Stimulated activated CD8-positive, alpha-beta memory T cell treated with anti-CD3 and anti-CD28 coated beads, Interleukin-4, amount 100 ng/mL, for 48 hours (primary cell): ENCODE measurements at regions not wholly inside any gene's neighbourhood (a gene's known extent, or its start where the extent isn't known, plus 50 kb on each side); places are given as distances from the start of the nearest gene placed in this dataset.

Experiments used
- DNase-seq: peaks from one replicate; pipeline ENCODE4 v3.0.0-alpha.2; 2020

GRCh38 chr16:56140645-56141044, 50.6 kb upstream of the GNAO1 start:
- DNase-seq: no peak

- no peak for DNase-seq
These were observed 54.0 kb upstream of the GNAO1 start for GRCh38 chr16:56137269-56137668.

- no peak for DNase-seq
These were observed 55.0 kb upstream of the GNAO1 start for GRCh38 chr16:56136256-56136655.

GRCh38 chr16:56134790-56135189, 56.5 kb upstream of the GNAO1 start:
- no peak for DNase-seq

GRCh38 chr16:56125922-56126321, 65.4 kb upstream of the GNAO1 start:
- no peak for DNase-seq

- DNase-seq: no peak
These were observed 69.0 kb upstream of the GNAO1 start for GRCh38 chr16:56122251-56122650.

GRCh38 chr16:56121156-56121500, 70.2 kb upstream of the GNAO1 start:
- DNase-seq: no peak

GRCh38 chr16:56120447-56121155, 70.7 kb upstream of the GNAO1 start:
- DNase-seq: no peak

- DNase-seq: no peak
These were observed 72.2 kb upstream of the GNAO1 start for GRCh38 chr16:56119133-56119532.

GRCh38 chr16:56116577-56116964, 74.7 kb upstream of the GNAO1 start:
- DNase-seq: no peak

- no peak for DNase-seq
These were observed 75.3 kb upstream of the GNAO1 start for GRCh38 chr16:56115817-56116576.

- no peak for DNase-seq
These were observed 78.1 kb upstream of the GNAO1 start for GRCh38 chr16:56113223-56113622.

- no peak for DNase-seq
These were observed 80.2 kb upstream of the GNAO1 start for GRCh38 chr16:56111100-56111499.

GRCh38 chr16:56109994-56110393, 81.3 kb upstream of the GNAO1 start:
- DNase-seq: no peak

GRCh38 chr16:56109205-56109604, 82.1 kb upstream of the GNAO1 start:
- no peak for DNase-seq

GRCh38 chr16:56108724-56109123, 82.6 kb upstream of the GNAO1 start:
- no peak for DNase-seq

- DNase-seq: no peak
These were observed 83.2 kb upstream of the GNAO1 start for GRCh38 chr16:56108056-56108471.

GRCh38 chr16:56106527-56106926, 84.8 kb upstream of the GNAO1 start:
- DNase-seq: no peak

GRCh38 chr16:56102906-56103305, 88.4 kb upstream of the GNAO1 start:
- DNase-seq: no peak

- DNase-seq: no peak
These were observed 89.1 kb upstream of the GNAO1 start for GRCh38 chr16:56102183-56102686.

- no peak for DNase-seq
These were observed 89.8 kb upstream of the GNAO1 start for GRCh38 chr16:56101480-56101879.

GRCh38 chr16:56097306-56097705, 94.0 kb upstream of the GNAO1 start:
- DNase-seq: no peak

GRCh38 chr16:56094231-56094630, 97.1 kb upstream of the GNAO1 start:
- no peak for DNase-seq

GRCh38 chr16:56093055-56093454, 98.2 kb upstream of the GNAO1 start:
- no peak for DNase-seq

GRCh38 chr16:56090076-56090475, 101.2 kb upstream of the GNAO1 start:
- DNase-seq: no peak
